ENCODE measurements at regions not wholly inside any gene's neighbourhood (a gene's known extent, or its start where the extent isn't known, plus 50 kb on each side); places are given as distances from the start of the nearest gene placed in this dataset.

- TF ChIP-seq NFRKB (IDR thresholded peaks at IDR 0.05) (no peak), ZNF384 (IDR thresholded peaks at IDR 0.05) (no peak)
- POLR2A ChIA-PET, result no interaction called here
- no peak for DNase-seq (ENCODE audit: extremely low spot score)
- CTCF ChIA-PET, result interaction anchor here (0.6 kb wide), 1 partner anchor 1812 kb away, joined by 5 read pairs; no protein-coding TSS in a partner anchor
Measured at GRCh38 chr6:71419217-71420094, 130.8 kb downstream of the OGFRL1 start.

DNA sequence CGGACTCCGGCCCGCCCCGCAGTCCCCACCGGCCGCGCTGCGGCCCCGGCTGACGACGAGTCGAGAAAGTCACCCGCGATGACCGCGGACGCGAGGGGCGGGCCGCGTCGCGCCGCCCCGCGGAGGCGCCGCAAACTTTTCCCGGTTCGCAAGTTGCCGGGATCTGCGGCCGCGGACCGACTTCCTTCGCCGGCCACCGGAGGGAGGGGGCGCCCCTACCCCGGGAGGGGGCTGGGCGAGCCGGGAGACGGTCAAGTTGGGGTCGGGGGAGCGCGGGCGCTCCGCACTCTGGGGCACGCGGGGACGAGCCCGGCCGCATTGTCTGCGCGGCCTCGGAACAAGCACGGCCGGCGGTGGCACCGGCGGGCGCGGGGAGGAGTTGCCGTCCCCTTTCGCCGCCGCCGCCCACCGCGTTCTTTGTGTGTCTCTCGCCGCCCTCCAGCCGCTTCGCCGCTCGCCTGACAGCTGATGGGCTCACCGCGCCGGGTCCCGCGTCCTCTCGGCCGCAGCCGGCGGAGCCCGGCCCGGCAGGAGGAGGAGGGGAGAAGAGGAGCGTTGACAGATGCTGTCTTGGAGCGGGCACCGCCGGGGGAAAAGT, 131.6 kb downstream of the OGFRL1 start:
- DNase-seq (ENCODE audit: extremely low spot score), result no peak
- ChIA-PET POLR2A (interaction anchor here (1.0 to 1.4 kb wide), 6 partner anchors 8 to 85 kb away, joined by 3 to 6 read pairs (median 4); no protein-coding TSS in a partner anchor), CTCF (interaction anchor here (0.6 kb wide), 1 partner anchor 1811 kb away, joined by 5 read pairs; no protein-coding TSS in a partner anchor)
- TF ChIP-seq FOXM1 (IDR thresholded peaks at IDR 0.05; ENCODE audit: borderline replicate concordance), result no peak
- no peak for TF ChIP-seq SUZ12 (IDR thresholded peaks at IDR 0.05)
- no peak for TF ChIP-seq ELF4 (IDR thresholded peaks at IDR 0.05)
- TF ChIP-seq L3MBTL2 (conservative IDR thresholded peaks at IDR 0.05), result no peak
- TF ChIP-seq TARDBP (IDR thresholded peaks at IDR 0.05), result no peak
- no peak; the same call in 1 of the 2 replicates for TF ChIP-seq PKNOX1 (IDR thresholded peaks at IDR 0.05)
- no peak; the same call in 1 of the 2 replicates for TF ChIP-seq CTBP1 (IDR thresholded peaks at IDR 0.05; ENCODE audit: borderline replicate concordance)
- no peak for TF ChIP-seq HDGF (IDR thresholded peaks at IDR 0.05; ENCODE audit: borderline replicate concordance)

GRCh38 chr6:71420693-71421328, 132.2 kb downstream of the OGFRL1 start:
- ChIA-PET POLR2A (interaction anchor here (0.7 to 1.4 kb wide), 8 partner anchors 9 to 132 kb away, joined by 3 to 6 read pairs (median 4); partner anchors contain the start of gene OGFRL1), CTCF (no interaction called here)
- peak; percentile 90 for DNase-seq (ENCODE audit: extremely low spot score)
- TF ChIP-seq PKNOX1 (IDR thresholded peaks at IDR 0.05) (peak; percentile 23; the same call in 1 of the 2 replicates), HDGF (IDR thresholded peaks at IDR 0.05; ENCODE audit: borderline replicate concordance) (no peak), CTBP1 (IDR thresholded peaks at IDR 0.05; ENCODE audit: borderline replicate concordance) (no peak), BHLHE40 (IDR thresholded peaks at IDR 0.05; ENCODE audit: borderline replicate concordance) (no peak), L3MBTL2 (conservative IDR thresholded peaks at IDR 0.05) (0 out of 2 replicates have a peak, but pooled peaks have one; percentile 31)

GRCh38 chr6:71421611-71422010, 133.0 kb downstream of the OGFRL1 start:
- ChIA-PET POLR2A (interaction anchor here (0.7 to 1.4 kb wide), 6 partner anchors 10 to 133 kb away, joined by 3 to 6 read pairs (median 4); partner anchors contain the start of gene OGFRL1), CTCF (no interaction called here)
- TF ChIP-seq LEF1 (IDR thresholded peaks at IDR 0.05; ENCODE audit: borderline replicate concordance) (no peak), ELF4 (IDR thresholded peaks at IDR 0.05) (no peak), ARNT (IDR thresholded peaks at IDR 0.05) (no peak), ZNF384 (IDR thresholded peaks at IDR 0.05) (no peak), HDGF (IDR thresholded peaks at IDR 0.05; ENCODE audit: borderline replicate concordance) (no peak), CTBP1 (IDR thresholded peaks at IDR 0.05; ENCODE audit: borderline replicate concordance) (no peak), BHLHE40 (IDR thresholded peaks at IDR 0.05; ENCODE audit: borderline replicate concordance) (no peak), TARDBP (IDR thresholded peaks at IDR 0.05) (no peak), SUZ12 (IDR thresholded peaks at IDR 0.05) (no peak), PKNOX1 (IDR thresholded peaks at IDR 0.05) (no peak), SP1 (IDR thresholded peaks at IDR 0.05) (no peak), NFRKB (IDR thresholded peaks at IDR 0.05) (no peak), L3MBTL2 (conservative IDR thresholded peaks at IDR 0.05) (no peak), FOXM1 (IDR thresholded peaks at IDR 0.05; ENCODE audit: borderline replicate concordance) (no peak), FOXK2 (IDR thresholded peaks at IDR 0.05) (no peak)
- no peak for DNase-seq (ENCODE audit: extremely low spot score)

DNA sequence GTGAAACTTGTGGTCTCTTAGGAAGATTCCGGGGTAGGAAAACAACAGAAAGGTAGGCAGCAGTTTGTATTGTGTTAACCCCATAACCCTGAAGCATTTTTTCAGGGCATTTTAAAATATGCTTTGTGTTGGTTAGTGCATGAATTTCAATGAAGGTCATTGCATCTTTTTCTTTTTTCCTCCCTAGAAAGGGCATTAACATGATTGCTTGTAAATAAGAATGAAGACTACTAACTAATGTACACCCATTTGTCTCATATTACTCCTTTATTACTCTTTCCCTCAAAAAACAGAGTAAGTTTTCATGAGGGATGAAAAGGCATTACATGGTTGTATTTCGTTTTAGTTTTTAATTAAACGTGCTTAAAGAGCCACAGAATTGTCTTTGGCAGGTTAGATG, 141.4 kb downstream of the OGFRL1 start:
- DNase-seq (ENCODE audit: extremely low spot score), result no peak
- CTCF ChIA-PET, result no interaction called here
- POLR2A ChIA-PET, result interaction anchor here (0.7 kb wide), 1 partner anchor 18 kb away, joined by 3 read pairs; no protein-coding TSS in a partner anchor
- TF ChIP-seq FOXA1 (IDR thresholded peaks at IDR 0.05) (no peak), CTBP1 (IDR thresholded peaks at IDR 0.05; ENCODE audit: borderline replicate concordance) (no peak), ELF4 (IDR thresholded peaks at IDR 0.05) (no peak)

GRCh38 chr6:71433441-71433840, 144.8 kb downstream of the OGFRL1 start:
- no peak for DNase-seq (ENCODE audit: extremely low spot score)
- POLR2A ChIA-PET, result interaction anchor here (1.0 kb wide), 1 partner anchor 12 kb away, joined by 3 read pairs; no protein-coding TSS in a partner anchor
- no peak for TF ChIP-seq FOXA1 (IDR thresholded peaks at IDR 0.05)
- CTCF ChIA-PET, result interaction anchor here (0.7 kb wide), 1 partner anchor 184 kb away, joined by 4 read pairs; no protein-coding TSS in a partner anchor
